T-helper 2 cell treated with Interferon-gamma antibody and Interleukin-4, amounts not matched to agents 100 ng/mL and 5 ng/mL, for 36 hours (primary cell): ENCODE measurements at regions not wholly inside any gene's neighbourhood (a gene's known extent, or its start where the extent isn't known, plus 50 kb on each side); places are given as distances from the start of the nearest gene placed in this dataset.
"Not testable (repeated sequence)": the region's sequence is repeated elsewhere in the genome, so short reads cannot be mapped to it uniquely, and the experiment has no call there.

Source experiments
- intact Hi-C: fragments of 100-400 bp; cut with micrococcal nuclease; formaldehyde crosslinking; loops from one replicate; pipeline ENCODE4 v1.15.1; 2023

- intact Hi-C loops, result no loop called here
Measured at GRCh38 chr20:19868441-19868840, 110.4 kb downstream of the RIN2 start.

DNA sequence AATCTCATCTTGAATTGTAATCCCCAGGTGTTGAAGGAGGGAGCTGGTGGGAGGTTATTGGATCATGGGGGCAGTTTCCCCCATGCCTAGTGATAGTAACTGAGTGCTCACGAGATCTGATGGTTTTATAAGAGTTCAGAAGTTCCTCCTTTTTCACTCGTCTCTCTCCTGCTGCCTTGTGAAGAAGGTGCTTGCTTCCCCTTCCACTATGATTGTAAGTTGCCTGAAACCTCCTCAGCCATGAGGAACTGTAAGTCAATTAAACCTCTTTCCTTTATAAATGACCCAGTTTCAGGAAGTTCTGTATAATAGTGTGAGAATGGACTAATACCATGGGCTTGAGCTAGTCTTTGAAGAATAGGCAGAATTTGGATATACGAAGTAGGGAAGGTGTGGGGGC, 113.9 kb downstream of the RIN2 start:
- intact Hi-C loops, result no loop called here

DNA sequence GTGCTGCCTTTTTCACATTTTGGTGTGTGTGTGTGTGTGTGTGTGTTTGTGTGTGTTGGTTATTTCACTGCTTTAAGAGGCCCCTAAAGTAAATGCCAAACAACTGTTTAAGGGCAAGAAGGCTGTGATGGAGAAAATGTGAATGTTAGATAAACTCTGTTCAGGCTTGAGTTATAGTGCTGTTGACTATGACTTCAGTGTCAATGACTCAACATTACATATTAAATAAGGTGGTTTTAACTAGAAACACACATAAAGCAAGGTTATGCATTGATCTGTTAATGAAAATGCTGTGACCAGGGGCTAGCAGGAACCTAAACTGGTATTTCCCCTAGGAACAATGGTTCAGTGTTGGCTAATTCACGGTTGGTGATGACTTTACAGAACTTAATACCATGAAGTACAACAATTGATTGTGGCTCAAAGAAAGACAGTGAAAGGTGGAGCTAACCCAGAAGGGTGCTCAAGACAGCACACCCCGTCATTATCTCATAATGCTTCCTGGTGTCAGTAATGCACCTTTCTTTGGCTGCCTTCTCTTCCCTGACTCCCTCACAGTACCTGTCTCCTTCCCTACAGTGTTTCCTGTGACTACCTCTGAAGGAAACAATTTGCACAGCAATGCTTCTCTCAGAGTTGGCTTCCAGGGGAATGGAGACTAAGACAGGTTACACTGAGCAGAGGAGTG, 116.1 kb downstream of the RIN2 start:
- intact Hi-C loops, result no loop called here

DNA sequence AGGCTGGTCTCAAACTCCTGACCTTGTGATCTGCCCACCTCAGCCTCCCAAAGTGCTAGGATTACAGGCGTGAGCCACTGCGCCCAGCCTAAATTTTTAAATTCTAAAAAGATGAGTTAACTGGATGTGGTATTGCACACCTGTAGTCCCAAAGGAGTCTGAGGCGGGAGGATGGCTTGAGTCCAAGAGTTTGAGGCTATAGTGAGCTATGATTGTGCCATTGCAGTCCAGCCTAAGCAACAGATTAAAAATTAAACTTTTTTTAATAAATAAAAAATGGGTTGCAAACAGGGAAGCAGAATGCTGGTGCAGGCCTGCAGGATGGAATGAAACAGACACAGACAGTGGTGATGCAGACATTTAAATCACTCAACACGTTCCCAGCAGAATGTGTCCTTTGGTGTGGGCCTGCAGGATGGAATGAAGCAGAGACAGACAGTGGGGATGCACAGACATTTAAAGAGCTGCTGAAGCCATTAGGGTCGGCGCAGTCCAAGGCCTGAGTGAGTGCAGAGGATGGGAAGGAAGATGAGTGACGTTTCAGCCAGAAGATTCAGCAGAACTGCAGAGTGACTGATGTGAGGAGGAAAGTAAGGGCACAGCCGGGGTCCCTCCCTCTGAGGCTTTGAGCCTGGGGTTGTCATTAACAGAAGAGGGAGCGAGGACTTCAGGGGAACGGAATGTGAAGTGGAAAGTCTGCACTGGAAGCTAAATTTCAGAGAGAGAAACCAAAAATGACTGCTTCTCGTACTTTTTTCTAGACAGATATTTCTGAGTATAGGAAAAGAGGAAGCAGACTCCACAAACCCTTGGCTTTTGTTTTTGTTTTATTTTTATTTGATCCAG, 117.5 kb downstream of the RIN2 start:
- intact Hi-C loops, result no loop called here

- intact Hi-C loops, result no loop called here
Measured at GRCh38 chr20:19876828-19877460, 118.9 kb downstream of the RIN2 start.

DNA sequence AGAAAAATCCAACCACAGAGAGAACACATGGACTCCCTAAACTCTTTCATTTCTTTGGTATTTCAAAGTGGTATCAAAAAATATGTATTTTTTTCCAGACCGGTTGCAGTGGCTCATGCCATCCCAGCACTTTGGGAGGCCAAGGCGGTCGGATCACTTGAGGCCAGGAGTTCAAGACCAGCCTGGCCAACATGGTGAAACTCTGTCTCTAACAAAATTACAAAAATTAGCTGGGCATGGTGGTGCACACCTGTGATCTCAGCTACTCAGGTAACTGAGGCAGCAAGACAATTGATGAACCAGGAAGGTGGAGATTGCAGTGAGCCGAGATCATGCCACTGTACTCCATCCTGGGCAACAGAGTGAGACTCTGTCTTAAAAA, 121.8 kb downstream of the RIN2 start:
- intact Hi-C loops, result not testable (repeated sequence)

- intact Hi-C loops, result no loop called here
Measured at GRCh38 chr20:19880256-19881079, 122.4 kb downstream of the RIN2 start.

DNA sequence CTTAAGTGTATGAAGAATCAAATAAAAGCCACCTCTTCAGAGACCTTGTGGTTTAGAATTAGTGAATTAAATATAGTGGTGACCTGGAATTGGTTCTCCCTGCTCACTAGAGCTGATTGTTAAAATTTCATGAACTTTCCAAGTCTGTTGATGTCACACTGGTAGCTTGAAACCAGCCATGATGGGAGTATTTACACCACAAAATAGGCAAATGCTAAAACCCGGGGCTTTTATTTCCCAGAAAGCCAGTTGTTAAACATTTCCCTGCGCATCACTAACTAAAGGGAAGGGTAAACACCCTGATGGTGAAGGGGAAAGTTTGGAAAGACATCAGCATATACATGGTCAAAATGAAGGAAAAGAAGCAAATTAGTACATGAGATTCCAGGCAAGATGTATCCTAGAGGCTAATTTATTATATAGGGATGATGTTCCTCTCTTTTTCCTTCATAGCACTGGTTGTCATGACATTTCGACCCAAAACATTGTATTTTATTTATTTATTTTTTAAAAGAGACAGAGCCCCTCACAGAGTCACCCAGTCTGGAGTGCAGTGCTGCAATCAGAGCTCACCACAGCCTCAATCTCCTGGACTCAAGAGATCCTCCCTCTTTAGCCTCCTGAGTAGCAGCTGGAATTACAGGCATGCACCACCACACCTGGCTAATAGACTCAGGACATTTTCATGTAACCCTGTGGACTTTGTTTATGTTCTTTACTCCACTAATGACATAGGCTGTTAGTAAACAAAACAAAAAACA, 123.2 kb downstream of the RIN2 start:
- intact Hi-C loops, result no loop called here

GRCh38 chr20:19881990-19882389, 123.9 kb downstream of the RIN2 start:
- intact Hi-C loops, result no loop called here

- intact Hi-C loops, result no loop called here
Measured at GRCh38 chr20:19882446-19882845, 124.4 kb downstream of the RIN2 start.

GRCh38 chr20:19883501-19883900, 125.4 kb downstream of the RIN2 start:
- intact Hi-C loops, result no loop called here

DNA sequence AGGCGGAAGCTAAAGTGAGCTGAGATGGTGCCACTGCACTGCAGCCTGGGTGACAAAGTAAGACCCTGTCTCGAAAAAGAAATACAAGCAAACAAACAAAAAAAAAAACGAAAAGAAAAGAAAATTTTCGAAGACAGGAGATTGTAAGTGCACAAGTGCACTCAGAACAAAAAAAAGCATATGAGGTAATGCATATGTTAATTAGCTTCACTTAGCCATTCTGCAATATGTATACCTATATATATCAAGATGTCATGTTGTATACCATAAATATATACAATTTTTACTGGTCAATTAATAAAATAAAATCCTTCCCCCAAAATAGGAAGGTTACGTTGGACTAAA, 127.5 kb downstream of the RIN2 start:
- intact Hi-C loops, result no loop called here

- intact Hi-C loops, result no loop called here
Measured at GRCh38 chr20:19885939-19886660, 128.0 kb downstream of the RIN2 start.

GRCh38 chr20:19886661-19887288, 128.7 kb downstream of the RIN2 start:
- intact Hi-C loops, result no loop called here

- intact Hi-C loops, result no loop called here
Measured at GRCh38 chr20:19887556-19888268, 129.4 kb upstream of the NAA20 start.

GRCh38 chr20:19888269-19888671, 128.9 kb upstream of the NAA20 start:
- intact Hi-C loops, result no loop called here

- intact Hi-C loops, result no loop called here
Measured at GRCh38 chr20:19889011-19889953, 127.9 kb upstream of the NAA20 start.

DNA sequence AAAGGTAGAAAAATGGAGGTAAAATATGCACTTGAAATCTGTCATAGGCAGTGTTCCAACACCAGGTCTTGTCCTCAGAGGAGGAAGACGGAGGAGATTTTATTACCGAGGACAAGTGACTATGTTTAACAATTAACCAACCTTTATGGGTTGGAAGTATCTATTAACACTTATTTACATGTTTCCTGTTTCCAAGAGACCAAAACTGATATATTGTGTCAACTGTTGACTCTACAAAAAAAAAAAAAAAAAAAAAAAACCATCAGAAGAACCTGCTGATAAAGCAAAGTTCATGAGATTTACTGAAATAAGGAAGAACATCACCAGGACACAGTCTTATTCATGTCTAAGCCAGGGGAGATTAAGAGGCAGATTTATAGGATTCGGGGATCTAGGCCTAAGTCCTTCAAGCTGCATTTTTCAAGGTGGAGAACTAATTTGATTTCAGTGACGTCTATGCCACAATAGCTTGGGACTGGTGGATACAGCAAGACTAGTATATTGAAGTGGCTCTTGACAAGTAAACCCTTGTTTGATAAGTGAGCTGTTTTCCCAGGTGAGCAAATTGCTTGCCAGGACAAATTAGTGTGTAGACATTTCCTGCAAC, 126.6 kb upstream of the NAA20 start:
- intact Hi-C loops, result no loop called here
